SK-N-SH (cell line): ENCODE measurements at regions not wholly inside any gene's neighbourhood (a gene's known extent, or its start where the extent isn't known, plus 50 kb on each side); places are given as distances from the start of the nearest gene placed in this dataset.

Experiments
- CTCF ChIA-PET: fragments of 300-600, 350-600 bp; formaldehyde crosslinking; extraction: SDS; loops from one replicate; lab custom pipeline; 2021; lab: Yijun Ruan, JAX
- POLR2A ChIA-PET: fragments of 350-600 bp; sonication (Branson Sonifier 250); formaldehyde crosslinking; extraction: SDS; loops from one replicate; lab custom pipeline; 2020; ENCODE audit warnings: antibody characterized with exemption, inconsistent platforms; lab: Yijun Ruan, JAX
- DNase-seq: peaks from one replicate; pipeline ENCODE4 v3.0.0; 2012
- H2AFZ ChIP-seq: fragments of 200-600 bp; sonication (generic); 2 replicates; pipeline ENCODE4 v1.8.1; 2016; ENCODE audit warnings: antibody characterized with exemption, mild to moderate bottlenecking, low read depth
- H3F3A ChIP-seq: fragments of 200-600 bp; sonication (generic); replicated peaks from 2 replicates; pipeline ENCODE3; 2016; ENCODE audit warnings: antibody characterized with exemption, mild to moderate bottlenecking; ENCODE audit not compliant: insufficient read depth
- H3K27ac ChIP-seq, 2 experiments: fragments of 200-500 bp in 1 of 2; fragments of 200-600 bp in 1 of 2; sonication (Bioruptor generic) in 1 of 2; sonication (generic), shearing (Covaris generic) in 1 of 2; 2 replicates each; pipeline versions ENCODE4 v1.5.1 to v1.6.1; 2014 to 2016; ENCODE audit warnings: low read depth in 2 of 2, inconsistent platforms in 1 of 2, low read length in 1 of 2, mild to moderate bottlenecking in 1 of 2, mixed read lengths in 1 of 2
- H3K27me3 ChIP-seq: fragments of 200-600 bp; sonication (generic), shearing (Covaris generic); 2 replicates; pipeline ENCODE4 v1.6.1; 2016; ENCODE audit warnings: mixed run types; ENCODE audit not compliant: insufficient read depth
- H3K36me3 ChIP-seq, 2 experiments: fragments of 200-500 bp in 1 of 2; fragments of 200-600 bp in 1 of 2; sonication (Bioruptor generic) in 1 of 2; sonication (generic) in 1 of 2; replicated peaks in 1 of 2; 2 replicates each; pipeline versions ENCODE3 to v1.5.1; 2014 to 2016; ENCODE audit warnings: low read length in 1 of 2, mild to moderate bottlenecking in 1 of 2; ENCODE audit not compliant: insufficient read depth in 2 of 2, control insufficient read depth in 1 of 2
- H3K4me1 ChIP-seq, 2 experiments: fragments of 200-500 bp in 1 of 2; fragments of 200-600 bp in 1 of 2; sonication (Bioruptor generic) in 1 of 2; sonication (generic), shearing (Covaris generic) in 1 of 2; 2 replicates each; pipeline versions ENCODE4 v1.5.1 to v1.6.1; 2014 to 2016; ENCODE audit warnings: low read depth in 1 of 2, low read length in 1 of 2, mixed run types in 1 of 2; ENCODE audit not compliant: insufficient read depth in 2 of 2, control insufficient read depth in 1 of 2
- H3K4me2 ChIP-seq: fragments of 200-600 bp; sonication (generic), shearing (Covaris generic); 2 replicates; pipeline ENCODE4 v1.6.1; 2017; ENCODE audit warnings: mixed run types
- H3K4me3 ChIP-seq, 2 experiments: fragments of 200-500 bp in 1 of 2; fragments of 200-600 bp in 1 of 2; sonication (Bioruptor generic) in 1 of 2; sonication (generic), shearing (Covaris generic) in 1 of 2; 2 replicates each; pipeline versions ENCODE4 v1.5.1 to v1.8.1; 2014 to 2016; ENCODE audit warnings: low read depth in 2 of 2, inconsistent platforms in 1 of 2, low read length in 1 of 2, mild to moderate bottlenecking in 1 of 2, mixed read lengths in 1 of 2, moderate library complexity in 1 of 2
- H3K79me2 ChIP-seq: fragments of 200-600 bp; sonication (generic); 2 replicates; pipeline ENCODE4 v1.8.1; 2017; ENCODE audit warnings: mild to moderate bottlenecking; ENCODE audit not compliant: insufficient read depth
- H3K9ac ChIP-seq: fragments of 200-600 bp; sonication (generic); 2 replicates; pipeline ENCODE4 v1.6.1; 2017; ENCODE audit warnings: mixed run types
- H3K9me2 ChIP-seq: fragments of 200-600 bp; sonication (generic); 2 replicates; pipeline ENCODE4 v1.6.1; 2017; ENCODE audit warnings: mixed run types
- H3K9me3 ChIP-seq: fragments of 200-600 bp; sonication (generic); 2 replicates; pipeline ENCODE4 v1.6.1; 2017; ENCODE audit warnings: mixed run types, mild to moderate bottlenecking, moderate library complexity
- H4K20me1 ChIP-seq: fragments of 200-600 bp; sonication (generic); 2 replicates; pipeline ENCODE4 v1.6.1; 2017; ENCODE audit warnings: mild to moderate bottlenecking, mixed run types; ENCODE audit not compliant: insufficient read depth
- CHD2 ChIP-seq: fragments of 150-350 bp; IDR thresholded peaks from 2 replicates; pipeline ENCODE4 v1.6.1; 2018; ENCODE audit warnings: low read length; ENCODE audit not compliant: partially characterized antibody
- CTCF ChIP-seq: fragments of 200-600 bp; sonication (generic); IDR thresholded peaks from 2 replicates; pipeline ENCODE4 v1.6.1; 2017; ENCODE audit warnings: antibody characterized with exemption, mild to moderate bottlenecking, moderate library complexity
- ELF1 ChIP-seq: IDR thresholded peaks from 2 replicates; pipeline ENCODE4 v1.4.0; 2012
- EZH2phosphoT487 ChIP-seq: fragments of 200-600 bp; sonication (generic); IDR thresholded peaks from 2 replicates; pipeline ENCODE4 v1.6.1; 2017; ENCODE audit warnings: low read depth, mixed run types, mild to moderate bottlenecking, antibody characterized with exemption, moderate library complexity, borderline replicate concordance
- FOSL2 ChIP-seq: IDR thresholded peaks from 2 replicates; pipeline ENCODE4 v1.4.0; 2012; ENCODE audit warnings: low read depth, mild to moderate bottlenecking, moderate library complexity, borderline replicate concordance
- FOXM1 ChIP-seq: IDR thresholded peaks from 2 replicates; pipeline ENCODE4 v1.4.0; 2012; ENCODE audit warnings: low read depth, mild to moderate bottlenecking
- GABPA ChIP-seq: IDR thresholded peaks from 2 replicates; pipeline ENCODE4 v1.4.0; 2012; ENCODE audit warnings: low read depth, mild to moderate bottlenecking
- IRF3 ChIP-seq: fragments of 150-350 bp; IDR thresholded peaks from 2 replicates; pipeline ENCODE4 v1.6.1; 2016; ENCODE audit warnings: mild to moderate bottlenecking, low read depth, low read length
- MEF2A ChIP-seq: IDR thresholded peaks from 2 replicates; pipeline ENCODE4 v1.4.0; 2012; ENCODE audit warnings: low read depth, borderline replicate concordance
- POLR2AphosphoS5 ChIP-seq: IDR thresholded peaks from 2 replicates; pipeline ENCODE4 v1.6.1; 2012; ENCODE audit warnings: low read depth, low read length
- RAD21 ChIP-seq: IDR thresholded peaks from 2 replicates; pipeline ENCODE4 v1.6.1; 2012; ENCODE audit warnings: mild to moderate bottlenecking, low read length
- RCOR1 ChIP-seq: fragments of 150-350 bp; IDR thresholded peaks from 2 replicates; pipeline ENCODE4 v1.6.1; 2017; ENCODE audit warnings: antibody characterized with exemption, low read length
- RFX5 ChIP-seq: IDR thresholded peaks from 2 replicates; pipeline ENCODE4 v1.6.1; 2012; ENCODE audit warnings: mild to moderate bottlenecking, improper control_type of control experiment, low read length
- SIN3A ChIP-seq: IDR thresholded peaks from 2 replicates; pipeline ENCODE4 v1.6.1; 2012; ENCODE audit warnings: low read depth, mild to moderate bottlenecking, low read length, moderate library complexity, borderline replicate concordance
- SMC3 ChIP-seq: IDR thresholded peaks from 2 replicates; pipeline ENCODE4 v1.6.1; 2012; ENCODE audit warnings: low read depth, low read length, improper control_type of control experiment
- TCF12 ChIP-seq: IDR thresholded peaks from 2 replicates; pipeline ENCODE4 v1.4.0; 2012
- TEAD4 ChIP-seq: IDR thresholded peaks from 2 replicates; pipeline ENCODE4 v1.4.0; 2012; ENCODE audit warnings: mild to moderate bottlenecking, borderline replicate concordance; ENCODE audit not compliant: insufficient read depth
- YY1 ChIP-seq: IDR thresholded peaks from 2 replicates; pipeline ENCODE4 v1.4.0; 2012; ENCODE audit warnings: low read depth, mild to moderate bottlenecking
- ZBTB33 ChIP-seq: IDR thresholded peaks from 2 replicates; pipeline ENCODE4 v1.4.0; 2012; ENCODE audit warnings: low read depth, borderline replicate concordance
- WGBS: methylation state at CpG from one replicate; pipeline ENCODE4 v1.1.6; 2017; ENCODE audit warnings: low lambda C conversion rate; 5-methylcytosine and 5-hydroxymethylcytosine counted together

- Histone ChIP-seq H3K4me3 (no peak overlapping the region), H4K20me1 (no peaks in the 10 kb centered on the region), H2AFZ (no peak overlapping the region), H3K4me1 (peaks cover 0 to 6% of the 10 kb centered on the region in 2 experiments; a peak in 1 of 4 replicates), H3K9me2 (no peaks in the 10 kb centered on the region), H3F3A (no peaks in the 10 kb centered on the region), H3K27me3 (no peaks in the 10 kb centered on the region), H3K36me3 (no peaks in the 10 kb centered on the region), H3K27ac (no peak overlapping the region), H3K4me2 (no peak overlapping the region), H3K9ac (no peak overlapping the region), H3K9me3 (no peaks in the 10 kb centered on the region), H3K79me2 (no peaks in the 10 kb centered on the region)
- ChIA-PET POLR2A (no interaction called here), CTCF (no interaction called here)
- TF ChIP-seq ELF1 (no peak), SMC3 (no peak), IRF3 (no peak), FOSL2 (no peak), CHD2 (no peak), RFX5 (no peak), MEF2A (no peak), EZH2phosphoT487 (no peak), TEAD4 (no peak), FOXM1 (no peak), YY1 (no peak), CTCF (no peak), GABPA (no peak), SIN3A (no peak), RAD21 (no peak), POLR2AphosphoS5 (no peak), RCOR1 (no peak), ZBTB33 (no peak), TCF12 (no peak)
- 10% methylated on average over 2 of the region's 2 CpGs for WGBS
- no peak for DNase-seq
Observed at GRCh38 chr13:26838821-26839220, 78.2 kb upstream of the GPR12 start.
